ENCODE measurements at regions not wholly inside any gene's neighbourhood (a gene's known extent, or its start where the extent isn't known, plus 50 kb on each side); places are given as distances from the start of the nearest gene placed in this dataset.

GRCh38 chr2:116061023-116061422 lies 1618.6 kb downstream of the DPP10 start:
- no peak for TF ChIP-seq EZH2 (IDR thresholded peaks at IDR 0.05; ENCODE audit: low read length, unreplicated experiment)
- TF ChIP-seq, protein P1, sequence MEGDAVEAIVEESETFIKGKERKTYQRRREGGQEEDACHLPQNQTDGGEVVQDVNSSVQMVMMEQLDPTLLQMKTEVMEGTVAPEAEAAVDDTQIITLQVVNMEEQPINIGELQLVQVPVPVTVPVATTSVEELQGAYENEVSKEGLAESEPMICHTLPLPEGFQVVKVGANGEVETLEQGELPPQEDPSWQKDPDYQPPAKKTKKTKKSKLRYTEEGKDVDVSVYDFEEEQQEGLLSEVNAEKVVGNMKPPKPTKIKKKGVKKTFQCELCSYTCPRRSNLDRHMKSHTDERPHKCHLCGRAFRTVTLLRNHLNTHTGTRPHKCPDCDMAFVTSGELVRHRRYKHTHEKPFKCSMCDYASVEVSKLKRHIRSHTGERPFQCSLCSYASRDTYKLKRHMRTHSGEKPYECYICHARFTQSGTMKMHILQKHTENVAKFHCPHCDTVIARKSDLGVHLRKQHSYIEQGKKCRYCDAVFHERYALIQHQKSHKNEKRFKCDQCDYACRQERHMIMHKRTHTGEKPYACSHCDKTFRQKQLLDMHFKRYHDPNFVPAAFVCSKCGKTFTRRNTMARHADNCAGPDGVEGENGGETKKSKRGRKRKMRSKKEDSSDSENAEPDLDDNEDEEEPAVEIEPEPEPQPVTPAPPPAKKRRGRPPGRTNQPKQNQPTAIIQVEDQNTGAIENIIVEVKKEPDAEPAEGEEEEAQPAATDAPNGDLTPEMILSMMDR (conservative IDR thresholded peaks at IDR 0.05; ENCODE audit: low read depth, low read length), result no peak
- TF ChIP-seq EZH2phosphoT487 (IDR thresholded peaks at IDR 0.05; ENCODE audit: borderline replicate concordance, low read length), result no peak

Data from PC-3 (cell line).